Ovary (tissue), 3 donors: ENCODE measurements at regions not wholly inside any gene's neighbourhood (a gene's known extent, or its start where the extent isn't known, plus 50 kb on each side); places are given as distances from the start of the nearest gene placed in this dataset.

ENCODE experiments used
- CTCF ChIP-seq, 3 donors: fragments of 450-650 bp in 2 of 3; fragments of 200-600 bp in 1 of 3; IDR thresholded peaks; one replicate each; pipeline versions ENCODE4 v1.5.1 to v1.8.0; 2016 to 2022; ENCODE audit warnings: antibody characterized with exemption in 3 of 3, mild to moderate bottlenecking in 1 of 3
- EP300 ChIP-seq: sonication (generic); formaldehyde crosslinking; IDR thresholded peaks from one replicate; pipeline ENCODE4 v1.6.1; 2017; ENCODE audit warnings: antibody characterized with exemption
- POLR2A ChIP-seq: fragments of 450-650 bp; IDR thresholded peaks from one replicate; pipeline ENCODE4 v1.6.1; 2017; ENCODE audit warnings: antibody characterized with exemption, mild to moderate bottlenecking, moderate library complexity
- donor health status: DM: no; HTN: no; CAD: no.

GRCh38 chr6:6721606-6722005 lies 133.1 kb downstream of the LY86 start:
- TF ChIP-seq CTCF (IDR thresholded peaks at IDR 0.05) = no peak
- no peak for TF ChIP-seq POLR2A
- no peak for TF ChIP-seq EP300
